Activated T-helper 1 cell treated with anti-CD3 and anti-CD28 coated beads, Interleukin-12 subunit alpha, Interleukin-12 subunit beta, Interleukin-2, Interleukin-4 antibody, amounts not matched to agents 30 ng/mL and 10 ng/mL and 1 ng/mL, durations not matched to agents 14 hours and 24 hours and 36 hours (primary cell): ENCODE measurements at regions not wholly inside any gene's neighbourhood (a gene's known extent, or its start where the extent isn't known, plus 50 kb on each side); places are given as distances from the start of the nearest gene placed in this dataset.
"Not testable (repeated sequence)": the region's sequence is repeated elsewhere in the genome, so short reads cannot be mapped to it uniquely, and the experiment has no call there.

Source experiments
- DNase-seq: peaks from one replicate; pipeline ENCODE4 v3.0.0; 2021; ENCODE audit warnings: low spot score
- H3K27ac Mint-ChIP-seq: one replicate; pipeline ENCODE4 v1.8.0; 2021; ENCODE audit warnings: mild to moderate bottlenecking, mixed read lengths
- H3K27me3 Mint-ChIP-seq: one replicate; pipeline ENCODE4 v1.8.0; 2022; ENCODE audit warnings: mild to moderate bottlenecking, moderate library complexity, mixed read lengths; ENCODE audit not compliant: insufficient read depth
- H3K36me3 Mint-ChIP-seq: one replicate; pipeline ENCODE4 v1.8.0; 2021; ENCODE audit warnings: low read depth, mixed read lengths
- H3K4me1 Mint-ChIP-seq: one replicate; pipeline ENCODE4 v1.8.0; 2021; ENCODE audit warnings: low read depth, mixed read lengths
- H3K4me3 Mint-ChIP-seq: one replicate; pipeline ENCODE4 v1.8.0; 2021; ENCODE audit warnings: mild to moderate bottlenecking, moderate library complexity, mixed read lengths
- H3K9me3 Mint-ChIP-seq: one replicate; pipeline ENCODE4 v1.8.0; 2021; ENCODE audit warnings: mixed read lengths
- intact Hi-C: fragments of 100-400 bp; cut with micrococcal nuclease; formaldehyde crosslinking; loops from one replicate; pipeline ENCODE4 v1.15.1; 2024

DNA sequence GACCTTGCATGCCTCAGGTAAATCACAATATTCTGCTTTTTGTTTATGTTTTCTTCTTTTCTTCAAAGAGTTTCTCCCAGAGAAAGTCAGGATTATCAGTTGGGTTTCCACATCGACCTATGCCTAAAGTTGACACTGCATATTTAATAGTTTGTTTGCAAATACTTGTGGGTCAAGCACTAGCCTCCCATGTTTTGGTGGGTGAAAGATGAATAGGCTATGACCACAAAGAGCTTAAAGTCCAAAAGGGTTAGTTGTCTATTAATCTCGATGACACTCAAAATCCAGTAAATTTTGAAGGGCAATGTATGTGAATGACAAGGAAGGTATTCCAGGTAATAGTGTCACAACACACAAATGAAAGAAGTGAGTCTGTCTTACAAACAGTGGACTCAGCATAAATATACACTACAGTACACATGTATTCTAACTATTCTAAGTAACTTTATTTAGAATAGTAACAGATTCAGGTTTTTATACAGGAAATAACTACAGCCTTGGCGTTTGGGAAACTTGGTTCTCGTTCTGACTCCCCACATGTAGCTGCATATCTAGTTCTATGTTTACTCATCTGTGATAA lies 667.1 kb downstream of the PCDH17 start:
- Mint-ChIP-seq H3K4me3 (no peak overlapping the region), H3K36me3 (no peaks in the 10 kb centered on the region), H3K27ac (no peak overlapping the region), H3K4me1 (no peaks in the 10 kb centered on the region), H3K27me3 (no peaks in the 10 kb centered on the region), H3K9me3 (no peaks in the 10 kb centered on the region)
- intact Hi-C loops = no loop called here
- no peak for DNase-seq

DNA sequence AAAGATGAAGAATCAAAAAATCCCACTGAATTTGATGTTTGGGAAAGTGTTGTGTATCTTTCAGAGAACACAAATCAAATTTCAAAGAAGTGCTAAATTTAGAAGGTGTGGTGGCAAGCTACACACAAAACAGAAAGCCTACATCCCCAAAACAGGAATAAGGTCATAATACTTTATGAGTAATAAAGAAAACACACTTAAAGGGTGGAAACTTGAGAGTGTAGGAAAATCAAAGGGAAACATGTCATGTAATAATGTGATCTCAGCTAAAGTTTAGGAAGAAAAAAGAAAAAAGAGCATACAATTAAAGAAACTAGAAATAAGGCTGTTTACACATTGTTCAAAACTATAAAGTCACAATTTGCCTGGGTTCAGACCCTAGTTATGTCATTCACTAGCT lies 668.7 kb downstream of the PCDH17 start:
- H3K36me3 Mint-ChIP-seq = no peaks in the 10 kb centered on the region
- no peak overlapping the region for H3K27ac Mint-ChIP-seq
- intact Hi-C loops = no loop called here
- H3K4me1 Mint-ChIP-seq = no peaks in the 10 kb centered on the region
- no peaks in the 10 kb centered on the region for H3K9me3 Mint-ChIP-seq
- H3K4me3 Mint-ChIP-seq = no peak overlapping the region
- no peak for DNase-seq
- H3K27me3 Mint-ChIP-seq = no peaks in the 10 kb centered on the region

DNA sequence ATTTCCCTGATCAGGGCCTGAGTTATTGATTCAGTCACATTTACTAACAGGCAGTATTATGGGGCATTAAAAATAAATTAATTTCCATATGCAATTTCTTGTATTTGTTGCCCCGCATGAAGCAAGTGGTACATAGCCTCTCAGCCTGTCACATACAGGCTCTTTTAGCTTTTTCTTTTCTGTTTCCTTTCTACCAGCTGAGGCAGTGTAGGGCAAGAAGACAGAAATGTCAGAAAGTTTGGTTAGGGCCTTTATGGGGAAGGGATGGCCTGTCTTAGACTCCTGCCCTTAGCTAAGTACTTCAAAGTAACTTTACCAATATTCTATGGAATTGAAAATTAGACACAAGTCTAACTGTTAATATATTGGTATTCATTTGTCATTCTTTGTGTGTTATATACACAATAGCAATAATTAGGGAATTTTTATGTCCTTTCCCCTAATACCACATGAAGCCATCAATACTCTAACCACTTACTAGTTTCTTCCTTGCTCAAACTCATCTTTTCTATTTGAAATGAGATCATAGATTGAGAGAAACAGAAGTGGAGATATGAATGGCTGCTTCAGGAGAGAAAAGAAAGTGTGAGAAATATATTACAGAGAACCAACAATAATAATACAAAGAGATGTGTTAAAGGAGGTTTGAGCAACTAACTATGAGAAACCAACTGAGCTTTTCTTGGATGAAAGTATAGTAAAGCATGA lies 669.6 kb downstream of the PCDH17 start:
- no peaks in the 10 kb centered on the region for H3K4me1 Mint-ChIP-seq

DNA sequence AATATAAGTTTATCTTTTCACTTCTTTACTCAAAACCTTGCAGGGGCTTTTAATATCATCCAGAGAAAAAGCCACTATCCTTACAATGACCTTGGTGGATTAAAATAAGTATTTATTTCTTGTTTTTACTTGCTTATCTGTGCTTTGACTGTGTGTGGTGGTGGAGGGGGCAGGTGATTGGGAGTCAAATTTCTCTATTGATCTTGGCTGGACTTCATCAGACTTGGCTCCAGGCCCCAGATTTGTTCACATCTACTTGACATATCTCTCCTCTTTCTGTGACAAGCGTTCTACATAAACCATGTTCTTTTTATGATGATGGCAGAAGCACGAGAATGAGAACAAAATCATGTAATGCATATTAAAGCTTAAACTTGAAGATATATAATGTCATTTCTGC lies 670.8 kb downstream of the PCDH17 start:
- Mint-ChIP-seq H3K4me1 (no peaks in the 10 kb centered on the region), H3K36me3 (no peaks in the 10 kb centered on the region), H3K27ac (no peak overlapping the region), H3K9me3 (no peaks in the 10 kb centered on the region), H3K4me3 (no peak overlapping the region), H3K27me3 (no peaks in the 10 kb centered on the region)
- intact Hi-C loops = no loop called here
- DNase-seq = no peak

More for the DNA sequence above, 669.6 kb downstream of the PCDH17 start:
- no peaks in the 10 kb centered on the region for H3K9me3 Mint-ChIP-seq
- intact Hi-C loops = no loop called here
- no peak for DNase-seq
- no peaks in the 10 kb centered on the region for H3K36me3 Mint-ChIP-seq
- no peak overlapping the region for H3K4me3 Mint-ChIP-seq
- H3K27me3 Mint-ChIP-seq = no peaks in the 10 kb centered on the region
- no peak overlapping the region for H3K27ac Mint-ChIP-seq

DNA sequence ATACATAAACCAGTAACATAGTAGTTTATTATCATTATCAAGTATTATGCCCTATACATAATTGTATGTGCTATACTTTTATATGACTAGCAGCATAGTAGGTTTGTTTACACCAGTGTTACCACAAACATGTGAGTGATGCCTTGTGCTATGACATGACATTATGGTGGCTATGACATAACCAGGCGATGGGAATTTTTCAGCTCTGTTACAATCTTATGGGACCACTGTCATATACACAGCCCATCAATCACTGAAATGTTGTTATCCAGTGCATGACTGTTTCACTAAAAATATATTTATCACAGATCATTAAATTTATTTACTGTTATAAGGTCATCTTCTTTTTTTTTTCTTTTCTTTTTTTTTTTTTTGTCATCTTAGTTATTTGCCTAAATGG lies 674.5 kb downstream of the PCDH17 start:
- intact Hi-C loops = no loop called here
- DNase-seq = no peak
- Mint-ChIP-seq H3K36me3 (no peaks in the 10 kb centered on the region), H3K27me3 (no peaks in the 10 kb centered on the region), H3K9me3 (no peaks in the 10 kb centered on the region), H3K4me1 (no peaks in the 10 kb centered on the region), H3K4me3 (no peak overlapping the region), H3K27ac (no peak overlapping the region)

DNA sequence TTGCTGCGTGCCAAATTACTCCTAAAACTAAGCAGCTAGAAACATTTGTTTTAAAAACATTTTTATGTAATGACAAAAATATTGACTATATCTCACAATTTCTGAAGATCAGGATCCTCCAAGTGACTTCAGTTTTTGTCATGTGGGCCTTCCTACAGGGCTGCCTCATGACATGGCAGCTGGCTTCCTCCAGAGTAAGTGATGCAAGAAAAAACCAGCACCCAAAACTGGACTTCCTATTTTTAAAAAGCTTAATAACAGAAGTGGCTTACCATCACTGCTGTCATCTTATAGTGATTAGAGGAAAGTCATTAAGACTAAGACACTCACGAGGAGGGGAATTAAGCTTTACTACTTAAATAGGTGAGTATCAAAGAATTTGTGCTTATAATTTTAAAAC lies 681.7 kb downstream of the PCDH17 start:
- no peaks in the 10 kb centered on the region for H3K4me1 Mint-ChIP-seq
- intact Hi-C loops = no loop called here
- peaks cover 9% of the 10 kb centered on the region for H3K9me3 Mint-ChIP-seq
- H3K27me3 Mint-ChIP-seq = no peaks in the 10 kb centered on the region
- H3K27ac Mint-ChIP-seq = no peak overlapping the region
- no peak for DNase-seq
- H3K4me3 Mint-ChIP-seq = no peak overlapping the region
- no peaks in the 10 kb centered on the region for H3K36me3 Mint-ChIP-seq

DNA sequence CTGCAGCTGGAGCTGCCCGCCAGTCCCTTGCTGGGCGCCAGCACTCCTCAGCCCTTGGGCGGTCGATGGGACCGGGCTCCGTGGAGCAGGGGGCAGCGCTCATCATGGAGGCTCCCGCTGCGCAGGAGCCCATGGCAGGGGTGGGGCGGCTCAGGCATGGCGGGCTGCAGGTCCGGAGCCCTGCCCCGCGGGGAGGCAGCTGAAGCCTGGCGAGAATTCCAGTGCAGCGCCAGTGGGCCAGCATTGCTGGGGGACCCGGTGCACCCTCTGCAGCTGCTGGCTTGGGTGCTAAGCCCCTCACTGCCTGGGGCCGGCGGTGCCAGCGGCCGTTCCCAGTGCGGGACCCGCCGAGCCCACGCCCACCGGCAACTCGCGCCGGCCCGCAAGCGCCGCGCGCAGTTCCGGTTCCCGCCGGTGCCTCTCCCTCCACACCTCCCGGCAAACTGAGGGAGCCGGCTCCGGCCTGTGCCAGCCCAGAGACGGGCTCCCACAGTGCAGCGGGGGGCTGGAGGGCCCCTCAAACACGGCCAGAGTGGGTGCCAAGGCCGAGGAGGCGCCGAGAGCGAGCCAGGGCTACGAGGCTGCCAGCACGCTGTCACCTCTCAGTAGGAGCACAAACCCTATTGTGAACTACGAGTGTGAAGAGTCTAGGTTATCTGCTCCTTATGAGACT lies 687.1 kb downstream of the PCDH17 start:
- H3K4me3 Mint-ChIP-seq = no peak overlapping the region
- no peaks in the 10 kb centered on the region for H3K4me1 Mint-ChIP-seq
- peaks cover 9% of the 10 kb centered on the region for H3K9me3 Mint-ChIP-seq
- no peak for DNase-seq
- H3K27me3 Mint-ChIP-seq = no peaks in the 10 kb centered on the region
- H3K36me3 Mint-ChIP-seq = no peaks in the 10 kb centered on the region
- intact Hi-C loops = no loop called here
- no peak overlapping the region for H3K27ac Mint-ChIP-seq

DNA sequence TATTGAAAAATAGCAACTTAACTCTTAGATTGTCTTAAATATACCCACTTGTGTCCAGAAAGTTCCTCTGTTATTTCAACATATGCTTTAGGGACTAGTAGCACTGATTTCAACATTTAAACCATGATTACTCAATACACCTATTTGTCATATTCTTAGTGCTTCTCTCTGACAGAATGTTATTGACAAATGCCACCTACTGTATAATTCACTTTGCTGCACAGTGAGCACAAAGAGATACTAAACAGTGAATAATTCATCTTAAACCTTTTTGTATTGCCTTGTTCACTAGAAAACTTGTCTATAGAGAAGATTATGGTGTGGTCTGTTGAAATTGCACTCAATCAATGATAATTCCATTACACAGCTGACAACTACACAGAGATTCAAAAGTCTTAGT lies 692.6 kb downstream of the PCDH17 start:
- no peak for DNase-seq
- intact Hi-C loops = no loop called here
- H3K4me3 Mint-ChIP-seq = no peak overlapping the region
- H3K36me3 Mint-ChIP-seq = no peaks in the 10 kb centered on the region
- no peaks in the 10 kb centered on the region for H3K9me3 Mint-ChIP-seq
- no peak overlapping the region for H3K27ac Mint-ChIP-seq
- H3K27me3 Mint-ChIP-seq = no peaks in the 10 kb centered on the region
- no peaks in the 10 kb centered on the region for H3K4me1 Mint-ChIP-seq

DNA sequence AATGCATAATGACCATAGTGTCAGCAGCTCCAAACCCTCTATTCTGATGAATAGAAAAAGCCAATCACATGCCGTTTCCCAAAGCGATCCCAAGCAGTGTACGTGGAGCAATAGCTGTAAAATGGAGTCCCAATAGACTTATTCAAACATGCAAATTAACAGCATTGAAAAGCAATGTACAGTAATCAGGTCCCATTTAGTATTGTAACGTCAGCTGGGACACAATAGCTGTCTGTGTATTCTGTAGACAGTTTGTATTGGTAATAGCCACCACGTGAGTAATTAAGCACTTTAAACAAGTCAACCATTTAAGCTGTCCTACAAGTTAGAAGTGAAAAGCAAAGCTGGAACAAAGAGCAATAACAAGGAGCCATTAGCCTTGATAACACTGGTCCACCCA lies 698.2 kb downstream of the PCDH17 start:
- H3K4me1 Mint-ChIP-seq = no peaks in the 10 kb centered on the region
- H3K36me3 Mint-ChIP-seq = no peaks in the 10 kb centered on the region
- H3K9me3 Mint-ChIP-seq = no peaks in the 10 kb centered on the region
- no peak overlapping the region for H3K4me3 Mint-ChIP-seq
- intact Hi-C loops = no loop called here
- H3K27me3 Mint-ChIP-seq = no peaks in the 10 kb centered on the region
- DNase-seq = no peak
- H3K27ac Mint-ChIP-seq = no peak overlapping the region

DNA sequence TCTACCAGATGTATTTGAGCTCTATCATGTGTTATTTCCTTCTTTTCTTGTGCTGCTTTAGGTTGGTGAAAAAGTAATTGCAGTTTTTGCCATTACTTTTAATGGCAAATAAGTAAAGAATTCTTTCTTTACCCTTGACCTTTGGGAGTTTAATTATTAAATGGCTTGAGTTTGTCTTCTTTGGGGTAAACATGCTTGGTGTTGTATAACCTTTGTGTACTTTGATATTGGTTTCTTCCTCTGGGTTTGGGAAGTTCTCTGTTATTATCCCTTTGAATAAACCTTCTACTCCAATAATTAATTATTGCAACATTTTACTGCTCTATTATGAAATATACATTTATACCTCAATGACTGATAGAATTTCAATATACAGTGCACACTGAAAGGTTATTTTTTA lies 709.4 kb downstream of the PCDH17 start:
- Mint-ChIP-seq H3K9me3 (peaks cover 9% of the 10 kb centered on the region), H3K27ac (no peak overlapping the region), H3K4me1 (no peaks in the 10 kb centered on the region), H3K4me3 (no peak overlapping the region), H3K27me3 (no peaks in the 10 kb centered on the region), H3K36me3 (no peaks in the 10 kb centered on the region)
- no peak for DNase-seq
- intact Hi-C loops = no loop called here

DNA sequence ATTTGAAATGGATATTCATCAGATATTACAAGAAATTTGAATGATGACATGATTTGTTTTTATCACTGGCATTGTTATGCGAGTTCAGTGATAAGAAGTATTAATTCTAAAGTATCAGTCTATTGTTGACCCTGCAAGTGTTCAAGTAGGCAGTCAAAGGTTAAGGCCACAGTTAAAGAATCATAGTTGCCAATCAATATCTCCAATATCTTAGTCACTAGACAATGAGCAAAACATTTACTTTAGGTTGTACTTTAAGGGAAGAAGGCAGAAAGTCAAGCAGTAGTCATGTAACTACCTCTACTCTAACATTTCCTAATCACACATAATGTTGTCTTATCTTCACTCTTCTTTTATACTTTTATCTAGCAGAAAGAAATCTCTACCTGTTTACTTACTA lies 709.8 kb downstream of the PCDH17 start:
- H3K4me1 Mint-ChIP-seq = no peaks in the 10 kb centered on the region
- no peak for DNase-seq
- intact Hi-C loops = no loop called here
- no peaks in the 10 kb centered on the region for H3K36me3 Mint-ChIP-seq
- H3K27me3 Mint-ChIP-seq = no peaks in the 10 kb centered on the region
- H3K4me3 Mint-ChIP-seq = no peak overlapping the region
- H3K27ac Mint-ChIP-seq = no peak overlapping the region
- H3K9me3 Mint-ChIP-seq = peaks cover 9% of the 10 kb centered on the region

DNA sequence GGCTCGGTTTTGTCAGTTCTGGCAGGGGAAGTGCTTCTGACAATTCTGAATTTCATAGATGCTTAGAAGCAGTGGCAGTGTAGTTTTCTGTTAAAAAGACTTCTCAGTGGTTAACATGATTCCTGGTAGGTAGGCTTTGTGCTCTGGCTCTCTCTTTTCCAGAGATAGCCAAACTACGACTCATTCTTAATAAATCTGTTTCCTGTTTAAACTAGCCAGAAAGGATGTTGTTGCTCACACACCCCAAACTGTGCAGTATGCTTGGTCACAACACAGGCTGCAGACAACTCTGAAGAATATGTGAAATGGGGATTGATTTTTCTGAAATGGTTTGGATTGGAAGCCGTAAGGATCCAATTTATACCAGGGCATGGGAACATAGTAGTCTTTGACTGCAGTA lies 711.5 kb downstream of the PCDH17 start:
- no peak for DNase-seq
- no peak overlapping the region for H3K27ac Mint-ChIP-seq
- H3K36me3 Mint-ChIP-seq = no peaks in the 10 kb centered on the region
- H3K4me1 Mint-ChIP-seq = no peaks in the 10 kb centered on the region
- intact Hi-C loops = no loop called here
- peaks cover 9% of the 10 kb centered on the region for H3K9me3 Mint-ChIP-seq
- H3K4me3 Mint-ChIP-seq = no peak overlapping the region
- no peaks in the 10 kb centered on the region for H3K27me3 Mint-ChIP-seq

DNA sequence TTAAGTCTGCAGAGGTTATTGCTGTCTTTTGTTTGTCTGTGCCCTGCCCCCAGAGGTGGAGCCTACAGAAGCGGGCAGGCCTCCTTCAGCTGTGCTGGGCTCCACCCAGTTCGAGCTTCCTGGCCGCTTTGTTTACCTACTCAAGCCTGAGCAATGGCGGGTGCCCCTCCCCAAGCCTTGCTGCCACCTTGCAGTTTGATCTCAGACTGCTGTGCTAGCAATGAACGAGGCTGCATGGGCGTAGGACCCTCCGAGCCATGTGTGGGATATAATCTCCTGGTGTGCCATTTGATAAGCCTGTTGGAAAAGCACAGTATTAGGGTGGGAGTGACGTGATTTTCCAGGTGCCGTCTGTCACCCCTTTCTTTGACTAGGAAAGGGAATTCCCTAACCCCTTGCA lies 720.6 kb downstream of the PCDH17 start:
- not testable (repeated sequence) for H3K27ac Mint-ChIP-seq, H3K36me3 Mint-ChIP-seq

More for the DNA sequence above, 720.6 kb downstream of the PCDH17 start:
- peaks cover 30% of the 10 kb centered on the region for H3K9me3 Mint-ChIP-seq
- intact Hi-C loops, H3K27me3 Mint-ChIP-seq, DNase-seq, H3K4me1 Mint-ChIP-seq, H3K4me3 Mint-ChIP-seq: not testable (repeated sequence)
